Trophoblast cell (in vitro differentiated cells and primary cell): ENCODE measurements at regions not wholly inside any gene's neighbourhood (a gene's known extent, or its start where the extent isn't known, plus 50 kb on each side); places are given as distances from the start of the nearest gene placed in this dataset.

ENCODE experiments used
- DNase-seq, 2 donors: peaks; one replicate each; pipeline ENCODE4 v3.0.0-alpha.2; 2016
- H2AFZ ChIP-seq: 2 replicates; pipeline ENCODE4 v1.6.1; 2013; ENCODE audit warnings: low read length, moderate library complexity, mild to moderate bottlenecking; ENCODE audit not compliant: insufficient read depth, poor library complexity
- H2AK5ac ChIP-seq: 2 replicates; pipeline ENCODE4 v1.6.1; 2013; ENCODE audit warnings: mild to moderate bottlenecking, low read length
- H2BK120ac ChIP-seq: 2 replicates; pipeline ENCODE4 v1.6.1; 2013; ENCODE audit warnings: low read length, mild to moderate bottlenecking, moderate library complexity; ENCODE audit not compliant: insufficient read depth, poor library complexity
- H2BK12ac ChIP-seq: 2 replicates; pipeline ENCODE4 v1.6.1; 2013; ENCODE audit warnings: mild to moderate bottlenecking, low read length, moderate library complexity
- H2BK5ac ChIP-seq: 2 replicates; pipeline ENCODE4 v1.6.1; 2013; ENCODE audit warnings: low read length, low read depth, moderate library complexity, mild to moderate bottlenecking; ENCODE audit not compliant: poor library complexity
- H3K14ac ChIP-seq: 2 replicates; pipeline ENCODE4 v1.6.1; 2013; ENCODE audit warnings: mild to moderate bottlenecking, low read length
- H3K18ac ChIP-seq: 2 replicates; pipeline ENCODE4 v1.6.1; 2013; ENCODE audit warnings: mild to moderate bottlenecking, low read length
- H3K23ac ChIP-seq: 2 replicates; pipeline ENCODE4 v1.6.1; 2013; ENCODE audit warnings: low read length
- H3K27ac ChIP-seq: 2 replicates; pipeline ENCODE4 v1.5.1; 2013; ENCODE audit warnings: low read depth, mild to moderate bottlenecking, inconsistent platforms, low read length, moderate library complexity
- H3K27me3 ChIP-seq: 2 replicates; pipeline ENCODE4 v1.6.1; 2013; ENCODE audit warnings: inconsistent platforms, mild to moderate bottlenecking, low read length, moderate library complexity; ENCODE audit not compliant: insufficient read depth
- H3K36me3 ChIP-seq, 2 experiments: 1 replicate in 1 of 2; 2 replicates in 1 of 2; pipeline ENCODE4 v1.6.1; 2013; ENCODE audit warnings: low read length in 2 of 2, mild to moderate bottlenecking in 2 of 2, moderate library complexity in 1 of 2; ENCODE audit not compliant: insufficient read depth in 2 of 2, control insufficient read depth in 1 of 2
- H3K4ac ChIP-seq: 2 replicates; pipeline ENCODE4 v1.6.1; 2013; ENCODE audit warnings: low read depth, mild to moderate bottlenecking, low read length, moderate library complexity
- H3K4me1 ChIP-seq, 2 experiments: 1 replicate in 1 of 2; 2 replicates in 1 of 2; pipeline ENCODE4 v1.6.1; 2013; ENCODE audit warnings: low read length in 2 of 2, mild to moderate bottlenecking in 2 of 2, moderate library complexity in 1 of 2; ENCODE audit not compliant: insufficient read depth in 2 of 2, control insufficient read depth in 1 of 2
- H3K4me2 ChIP-seq: 2 replicates; pipeline ENCODE4 v1.6.1; 2013; ENCODE audit warnings: inconsistent platforms, mild to moderate bottlenecking, low read length, moderate library complexity
- H3K4me3 ChIP-seq: 2 replicates; pipeline ENCODE4 v1.5.1; 2013; ENCODE audit warnings: mild to moderate bottlenecking, low read depth, low read length, inconsistent platforms
- H3K79me1 ChIP-seq: one replicate; pipeline ENCODE4 v1.6.1; 2013; ENCODE audit warnings: low read length
- H3K79me2 ChIP-seq: 2 replicates; pipeline ENCODE4 v1.6.1; 2013; ENCODE audit warnings: low read length, mild to moderate bottlenecking; ENCODE audit not compliant: control insufficient read depth, insufficient read depth, poor library complexity
- H3K9ac ChIP-seq: 2 replicates; pipeline ENCODE4 v1.6.1; 2013; ENCODE audit warnings: mild to moderate bottlenecking, low read length
- H3K9me3 ChIP-seq: 2 replicates; pipeline ENCODE4 v1.6.1; 2013; ENCODE audit warnings: low read depth, mild to moderate bottlenecking, control low read depth, inconsistent platforms, low read length; ENCODE audit not compliant: insufficient read depth
- H4K12ac ChIP-seq: 2 replicates; pipeline ENCODE4 v1.6.1; 2013; ENCODE audit warnings: low read depth, mild to moderate bottlenecking, low read length, moderate library complexity
- H4K8ac ChIP-seq: 2 replicates; pipeline ENCODE4 v1.6.1; 2013; ENCODE audit warnings: low read depth, mild to moderate bottlenecking, low read length, moderate library complexity
- H4K91ac ChIP-seq: one replicate; pipeline ENCODE4 v1.6.1; 2013; ENCODE audit warnings: low read depth, mild to moderate bottlenecking, low read length, moderate library complexity
- WGBS: extraction: QIAGEN DNeasy Blood & Tissue Kit; methylation state at CpG from one replicate; pipeline ENCODE4 v1.1.7; 2013; ENCODE audit warnings: missing lambda C conversion rate; ENCODE audit not compliant: insufficient read length, insufficient coverage; ENCODE audit errors: extremely low coverage; 5-methylcytosine and 5-hydroxymethylcytosine counted together

DNA sequence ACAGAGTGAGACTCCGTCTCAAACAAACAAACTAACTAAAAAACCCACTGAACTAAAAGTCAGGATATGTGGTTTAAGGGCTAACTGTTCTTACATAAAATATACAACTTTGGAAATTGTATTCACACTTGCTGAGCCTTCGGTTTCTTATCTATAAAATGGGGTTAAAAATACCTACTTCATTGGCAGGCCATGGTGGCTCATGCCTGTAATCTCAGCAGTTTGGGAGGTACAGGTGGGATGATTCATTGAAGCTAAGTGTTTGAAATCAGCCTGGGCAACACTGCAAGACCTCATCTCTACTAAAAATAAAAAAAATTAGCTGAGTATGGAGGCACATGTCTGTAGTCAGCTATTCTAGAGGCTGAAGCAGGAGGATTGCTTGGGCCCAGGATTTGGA, 115.4 kb upstream of the KLF6 start:
- Histone ChIP-seq H3K4me1 (peaks cover 11 to 12% of the 10 kb centered on the region in 2 experiments), H2BK5ac (no peak overlapping the region), H2AK5ac (no peak overlapping the region), H3K4ac (no peak overlapping the region), H3K27ac (no peak overlapping the region), H4K8ac (no peak overlapping the region), H3K36me3 (no peaks in the 10 kb centered on the region), H4K91ac (peak overlapping the region; percentile 57), H2AFZ (no peak overlapping the region), H4K12ac (no peak overlapping the region), H3K4me3 (no peak overlapping the region), H2BK12ac (peak overlapping the region; percentile 62), H3K4me2 (no peak overlapping the region), H3K79me1 (peaks cover 21% of the 10 kb centered on the region), H3K14ac (no peak overlapping the region), H3K18ac (no peak overlapping the region), H3K79me2 (no peaks in the 10 kb centered on the region), H3K23ac (no peak overlapping the region), H3K27me3 (no peaks in the 10 kb centered on the region), H3K9me3 (no peaks in the 10 kb centered on the region), H2BK120ac (peak overlapping the region; percentile 38), H3K9ac (no peak overlapping the region)
- WGBS = no CpG with 5 or more reads among the region's 2 CpGs
- DNase-seq = no peak

DNA sequence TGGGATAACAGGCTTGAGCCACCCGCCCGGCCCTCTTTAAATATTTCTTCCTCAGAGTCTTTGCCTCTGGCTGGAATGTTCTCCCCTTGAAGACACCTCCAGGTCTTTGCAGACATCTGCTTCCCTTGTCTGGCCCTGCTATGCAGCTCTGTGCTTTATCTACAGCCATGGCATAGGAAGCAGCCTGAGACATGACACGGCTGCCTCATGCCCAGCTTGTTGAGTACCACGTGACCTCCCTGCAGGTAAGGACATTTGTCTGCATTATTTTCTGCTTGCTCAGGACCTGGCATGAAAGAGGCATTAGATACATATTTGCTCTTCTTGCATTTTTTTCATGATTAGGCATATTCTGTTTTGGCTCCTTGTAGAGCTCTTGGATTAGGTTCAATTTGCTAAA, 113.8 kb upstream of the KLF6 start:
- Histone ChIP-seq H2AK5ac (no peak overlapping the region), H3K9ac (no peak overlapping the region), H3K4me1 (peaks cover 11 to 12% of the 10 kb centered on the region in 2 experiments), H4K8ac (no peak overlapping the region), H3K79me1 (peaks cover 27% of the 10 kb centered on the region), H2BK5ac (peak overlapping the region; percentile 75), H3K27ac (no peak overlapping the region), H3K14ac (no peak overlapping the region), H3K23ac (no peak overlapping the region), H3K79me2 (no peaks in the 10 kb centered on the region), H4K12ac (no peak overlapping the region), H3K4me2 (no peak overlapping the region), H3K4me3 (no peak overlapping the region), H2BK12ac (no peak overlapping the region), H3K4ac (no peak overlapping the region), H3K36me3 (no peaks in the 10 kb centered on the region), H2AFZ (no peak overlapping the region), H2BK120ac (peak overlapping the region; percentile 49), H4K91ac (no peak overlapping the region), H3K9me3 (no peaks in the 10 kb centered on the region), H3K18ac (no peak overlapping the region), H3K27me3 (no peaks in the 10 kb centered on the region)
- peak; percentile 92 to 93 for DNase-seq
- WGBS = no CpG with 5 or more reads among the region's 4 CpGs

DNA sequence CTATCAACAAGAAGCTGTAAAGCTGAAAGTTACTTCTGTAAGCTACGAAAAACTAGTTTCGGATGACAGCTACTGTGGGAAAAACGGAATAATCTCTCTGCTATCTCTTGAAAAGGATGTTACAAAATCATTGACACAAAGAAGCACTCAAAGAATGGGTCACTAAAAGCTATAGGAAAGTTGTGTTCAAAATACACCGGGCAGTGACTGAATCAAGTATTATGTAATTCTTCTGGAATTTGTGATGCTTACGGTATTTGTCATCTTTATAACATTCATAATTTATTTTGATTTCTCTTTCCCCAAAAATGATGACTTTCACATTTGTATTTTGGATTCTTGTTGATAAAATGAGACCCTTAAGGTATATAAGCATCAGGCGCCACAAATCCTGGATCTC, 112.1 kb upstream of the KLF6 start:
- Histone ChIP-seq H3K79me2 (no peaks in the 10 kb centered on the region), H3K9ac (no peak overlapping the region), H3K36me3 (no peaks in the 10 kb centered on the region), H4K12ac (no peak overlapping the region), H2BK120ac (no peak overlapping the region), H2AK5ac (no peak overlapping the region), H2BK12ac (no peak overlapping the region), H3K4ac (no peak overlapping the region), H3K4me2 (no peak overlapping the region), H2BK5ac (no peak overlapping the region), H3K9me3 (no peaks in the 10 kb centered on the region), H4K91ac (no peak overlapping the region), H3K27me3 (no peaks in the 10 kb centered on the region), H4K8ac (no peak overlapping the region), H3K4me3 (no peak overlapping the region), H3K27ac (no peak overlapping the region), H3K23ac (no peak overlapping the region), H3K18ac (no peak overlapping the region), H2AFZ (no peak overlapping the region), H3K79me1 (peaks cover 32% of the 10 kb centered on the region), H3K14ac (no peak overlapping the region), H3K4me1 (peaks cover 11 to 13% of the 10 kb centered on the region in 2 experiments)
- peak in 1 of 2 donors; percentile 85 for DNase-seq
- WGBS = no CpG with 5 or more reads among the region's 6 CpGs

DNA sequence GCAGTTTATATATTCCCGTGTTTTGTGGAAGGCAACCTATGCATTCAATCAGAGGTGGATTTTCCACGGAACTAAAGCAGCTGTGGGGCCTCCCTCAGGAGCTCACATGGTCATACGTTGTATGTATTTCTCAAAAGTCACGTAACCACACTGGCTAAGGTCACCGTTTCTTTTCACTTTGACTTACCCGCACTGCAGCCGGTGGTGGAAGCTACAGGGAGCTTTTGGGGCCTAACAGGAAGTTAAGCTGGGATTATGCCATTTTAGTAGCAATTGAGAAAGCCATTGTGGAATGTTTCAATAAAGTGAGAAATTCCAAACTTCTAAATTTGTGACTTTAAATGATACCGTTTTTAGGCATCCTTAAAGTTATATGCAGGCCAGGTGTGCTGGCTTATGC, 111.2 kb upstream of the KLF6 start:
- Histone ChIP-seq H3K23ac (no peak overlapping the region), H2AK5ac (peak overlapping the region; percentile 97), H4K12ac (no peak overlapping the region), H2BK5ac (no peak overlapping the region), H3K18ac (no peak overlapping the region), H4K91ac (peak overlapping the region; percentile 86), H3K27me3 (no peaks in the 10 kb centered on the region), H3K79me2 (no peaks in the 10 kb centered on the region), H3K4ac (peak overlapping the region; percentile 70), H3K4me3 (no peak overlapping the region), H3K79me1 (peaks cover 33% of the 10 kb centered on the region), H3K14ac (peak overlapping the region; percentile 68), H3K36me3 (no peaks in the 10 kb centered on the region), H3K27ac (no peak overlapping the region), H4K8ac (no peak overlapping the region), H3K4me1 (peaks cover 11 to 13% of the 10 kb centered on the region in 2 experiments), H3K4me2 (no peak overlapping the region), H3K9ac (no peak overlapping the region), H2BK120ac (peak overlapping the region; percentile 66), H3K9me3 (no peaks in the 10 kb centered on the region), H2BK12ac (peak overlapping the region; percentile 85), H2AFZ (peak overlapping the region; percentile 81)
- WGBS = no CpG with 5 or more reads among the region's 8 CpGs
- DNase-seq = no peak
